ENCODE measurements at regions not wholly inside any gene's neighbourhood (a gene's known extent, or its start where the extent isn't known, plus 50 kb on each side); places are given as distances from the start of the nearest gene placed in this dataset.

DNA sequence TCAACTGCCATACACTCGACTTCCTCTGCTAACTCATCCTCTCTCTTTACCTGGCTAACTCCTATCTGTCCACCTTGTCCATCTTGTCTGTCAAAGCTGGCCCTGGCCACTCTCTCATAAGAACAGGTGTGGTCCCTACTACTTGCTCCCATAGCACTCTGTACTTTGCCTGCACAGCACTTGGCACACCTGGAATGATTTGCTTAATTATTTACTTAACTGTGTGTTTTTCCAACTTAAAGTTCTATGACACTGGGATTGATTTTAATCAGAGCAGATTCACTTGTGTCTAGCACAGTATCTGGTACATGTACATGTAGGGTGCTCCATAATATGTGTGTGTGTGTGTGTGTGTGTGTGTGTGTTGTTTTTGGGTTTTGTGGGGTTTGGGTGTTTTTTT, 111.6 kb downstream of the ZNF281 start:
- H3K4me1 ChIP-seq (ENCODE audit: control extremely low read depth in 1 of 4, control insufficient read depth in 4 of 4, insufficient read depth in 4 of 4, low read length in 3 of 4): peaks cover 6 to 16% (median 14%) of the 10 kb centered on the region in 4 experiments
- H3K27me3 ChIP-seq (replicated peaks in 2 of 5; ENCODE audit: control insufficient read depth in 4 of 5, insufficient read depth in 5 of 5, low read length in 4 of 5): no peaks in the 10 kb centered on the region
- CTCF ChIA-PET: no interaction called here
- no peak overlapping the region for H3K27ac ChIP-seq (ENCODE audit: insufficient read depth in 1 of 2, low read depth in 1 of 2, low read length in 2 of 2, poor library complexity in 1 of 2, severe bottlenecking in 2 of 2)
- no peak for DNase-seq
- 92% methylated on average over 1 of the region's 1 CpG for WGBS (ENCODE audit: insufficient coverage)
- H3K9me3 ChIP-seq (ENCODE audit: control extremely low read depth in 1 of 5, control insufficient read depth in 4 of 5, insufficient read depth in 2 of 5, low read depth in 1 of 5, low read length in 4 of 5): no peaks in the 10 kb centered on the region
- POLR2A ChIA-PET: no interaction called here
- H3K4me3 ChIP-seq (ENCODE audit: control insufficient read depth in 1 of 7, extremely low read depth in 1 of 7, insufficient read depth in 4 of 7, low read depth in 2 of 7, low read length in 6 of 7): no peak overlapping the region
- H3K36me3 ChIP-seq (ENCODE audit: control insufficient read depth in 4 of 4, insufficient read depth in 4 of 4, low read length in 3 of 4): no peaks in the 10 kb centered on the region

DNA sequence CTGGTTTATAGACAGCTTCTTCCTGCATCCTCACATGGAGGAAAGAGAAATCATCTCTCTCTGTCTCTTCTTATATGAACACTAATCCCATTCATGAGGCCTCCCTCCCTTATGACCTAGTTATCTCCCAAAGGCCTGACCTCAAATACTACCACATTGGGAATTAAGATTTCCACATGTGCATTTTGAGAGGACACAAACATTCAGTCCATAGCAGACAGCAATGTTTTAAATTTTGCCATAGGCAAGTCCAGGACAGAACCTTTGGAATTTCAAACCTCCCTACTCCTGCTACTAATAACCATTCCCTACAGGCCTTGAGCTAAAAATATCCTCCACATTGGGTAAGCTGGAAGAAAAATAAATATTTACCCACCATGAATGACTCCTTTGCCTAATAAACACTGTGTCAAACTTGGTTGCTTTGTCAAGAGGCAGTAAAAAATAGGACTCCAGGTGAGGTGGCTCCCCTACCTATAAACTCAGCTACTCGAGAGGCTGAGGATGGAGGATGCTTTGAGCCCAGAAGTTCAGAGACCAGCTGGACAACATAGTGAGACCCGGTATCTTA, 113.7 kb downstream of the ZNF281 start:
- Histone ChIP-seq H3K36me3 (ENCODE audit: control insufficient read depth in 4 of 4, insufficient read depth in 4 of 4, low read length in 3 of 4) (no peaks in the 10 kb centered on the region), H3K27me3 (replicated peaks in 2 of 5; ENCODE audit: control insufficient read depth in 4 of 5, insufficient read depth in 5 of 5, low read length in 4 of 5) (no peaks in the 10 kb centered on the region), H3K4me1 (ENCODE audit: control extremely low read depth in 1 of 4, control insufficient read depth in 4 of 4, insufficient read depth in 4 of 4, low read length in 3 of 4) (peaks cover under 1 to 3% (median 1%) of the 10 kb centered on the region in 4 experiments), H3K4me3 (ENCODE audit: control insufficient read depth in 1 of 7, extremely low read depth in 1 of 7, insufficient read depth in 4 of 7, low read depth in 2 of 7, low read length in 6 of 7) (no peak overlapping the region), H3K27ac (ENCODE audit: insufficient read depth in 1 of 2, low read depth in 1 of 2, low read length in 2 of 2, poor library complexity in 1 of 2, severe bottlenecking in 2 of 2) (no peak overlapping the region), H3K9me3 (ENCODE audit: control extremely low read depth in 1 of 5, control insufficient read depth in 4 of 5, insufficient read depth in 2 of 5, low read depth in 1 of 5, low read length in 4 of 5) (no peaks in the 10 kb centered on the region)
- no CpG with 5 or more reads among the region's 2 CpGs for WGBS (ENCODE audit: insufficient coverage)
- ChIA-PET CTCF (interaction anchor here (1.4 to 1.6 kb wide), 2 partner anchors 12 to 20 kb away, joined by 4 read pairs; no protein-coding TSS in a partner anchor), POLR2A (no interaction called here)
- no peak for DNase-seq

DNA sequence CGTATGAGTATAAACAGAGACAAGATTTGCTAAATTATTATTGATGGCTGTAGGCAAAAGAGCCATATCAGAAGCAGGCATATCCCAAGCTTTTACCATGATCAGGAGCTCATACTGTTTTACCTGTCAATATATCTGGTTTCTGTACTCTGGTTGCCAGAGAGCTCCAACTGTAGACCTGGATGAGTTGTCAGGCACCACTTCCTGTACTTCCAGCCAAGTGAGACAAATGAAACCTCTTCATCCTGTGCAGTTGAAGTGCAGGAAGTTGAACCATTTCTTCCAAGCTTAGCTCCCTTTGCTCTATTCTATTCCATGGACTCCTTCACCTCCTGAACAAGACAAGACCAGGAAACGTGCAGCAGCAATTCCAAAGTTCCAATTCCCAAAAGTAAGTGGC, 115.6 kb downstream of the ZNF281 start:
- no peak overlapping the region for H3K27ac ChIP-seq (ENCODE audit: insufficient read depth in 1 of 2, low read depth in 1 of 2, low read length in 2 of 2, poor library complexity in 1 of 2, severe bottlenecking in 2 of 2)
- no peaks in the 10 kb centered on the region for H3K36me3 ChIP-seq (ENCODE audit: control insufficient read depth in 4 of 4, insufficient read depth in 4 of 4, low read length in 3 of 4)
- ChIA-PET CTCF (interaction anchor here (1.1 to 2.5 kb wide), 2 partner anchors 15 to 609 kb away, joined by 3 to 10 read pairs; no protein-coding TSS in a partner anchor), POLR2A (no interaction called here)
- H3K27me3 ChIP-seq (replicated peaks in 2 of 5; ENCODE audit: control insufficient read depth in 4 of 5, insufficient read depth in 5 of 5, low read length in 4 of 5): no peaks in the 10 kb centered on the region
- 80% methylated on average over 1 of the region's 2 CpGs for WGBS (ENCODE audit: insufficient coverage)
- no peaks in the 10 kb centered on the region for H3K4me1 ChIP-seq (ENCODE audit: control extremely low read depth in 1 of 4, control insufficient read depth in 4 of 4, insufficient read depth in 4 of 4, low read length in 3 of 4)
- H3K4me3 ChIP-seq (ENCODE audit: control insufficient read depth in 1 of 7, extremely low read depth in 1 of 7, insufficient read depth in 4 of 7, low read depth in 2 of 7, low read length in 6 of 7): no peak overlapping the region
- H3K9me3 ChIP-seq (ENCODE audit: control extremely low read depth in 1 of 5, control insufficient read depth in 4 of 5, insufficient read depth in 2 of 5, low read depth in 1 of 5, low read length in 4 of 5): no peaks in the 10 kb centered on the region
- DNase-seq: no peak

DNA sequence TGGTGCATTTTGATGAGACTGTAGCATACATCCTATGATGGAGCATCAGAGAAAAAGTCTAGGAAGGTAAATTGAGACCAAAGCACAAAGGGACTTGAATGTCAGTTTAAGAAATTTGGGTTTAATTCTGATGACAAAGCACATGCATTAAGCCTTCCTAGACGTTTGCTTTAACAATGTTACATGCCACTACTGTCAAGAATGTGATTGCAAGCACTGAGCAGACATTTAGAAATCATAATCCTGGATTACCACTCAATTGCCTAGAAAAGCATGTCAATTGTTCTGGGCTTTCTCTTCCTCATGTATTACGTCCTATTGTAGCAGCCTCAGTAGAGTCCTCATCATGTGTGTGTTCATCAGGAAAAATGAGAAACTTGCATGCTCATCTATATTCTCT, 117.1 kb downstream of the ZNF281 start:
- 75% methylated on average over 1 of the region's 2 CpGs for WGBS (ENCODE audit: insufficient coverage)
- CTCF ChIA-PET: no interaction called here
- H3K27me3 ChIP-seq (replicated peaks in 2 of 5; ENCODE audit: control insufficient read depth in 4 of 5, insufficient read depth in 5 of 5, low read length in 4 of 5): no peaks in the 10 kb centered on the region

DNA sequence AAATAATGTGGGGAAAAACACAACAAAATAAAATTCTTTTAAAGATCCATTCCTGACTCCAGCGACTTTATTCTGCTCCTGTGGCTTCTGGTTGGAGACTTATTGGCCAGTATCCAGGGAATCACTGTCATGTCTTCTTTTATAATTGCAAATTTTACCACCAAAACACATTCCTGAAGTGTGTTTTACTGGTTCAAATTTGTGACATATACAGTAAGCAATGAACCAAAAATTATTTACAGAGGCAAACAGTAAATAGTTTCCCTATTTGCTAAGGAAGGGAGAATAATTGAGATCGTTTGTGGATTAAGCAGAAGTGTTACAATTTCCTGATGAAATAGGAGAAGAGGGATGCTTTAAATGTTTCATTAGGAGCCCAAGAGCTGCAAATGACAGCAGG, 118.7 kb downstream of the ZNF281 start:
- no peak overlapping the region for H3K4me3 ChIP-seq (ENCODE audit: control insufficient read depth in 1 of 7, extremely low read depth in 1 of 7, insufficient read depth in 4 of 7, low read depth in 2 of 7, low read length in 6 of 7)
- no peaks in the 10 kb centered on the region for H3K9me3 ChIP-seq (ENCODE audit: control extremely low read depth in 1 of 5, control insufficient read depth in 4 of 5, insufficient read depth in 2 of 5, low read depth in 1 of 5, low read length in 4 of 5)
- DNase-seq: no peak
- ChIA-PET CTCF (interaction anchor here (1.0 to 1.8 kb wide), 2 partner anchors 10 to 11 kb away, joined by 3 to 6 read pairs; no protein-coding TSS in a partner anchor), POLR2A (no interaction called here)
- no peaks in the 10 kb centered on the region for H3K36me3 ChIP-seq (ENCODE audit: control insufficient read depth in 4 of 4, insufficient read depth in 4 of 4, low read length in 3 of 4)
- no peaks in the 10 kb centered on the region for H3K4me1 ChIP-seq (ENCODE audit: control extremely low read depth in 1 of 4, control insufficient read depth in 4 of 4, insufficient read depth in 4 of 4, low read length in 3 of 4)
- 86% methylated on average over 2 of the region's 2 CpGs for WGBS (ENCODE audit: insufficient coverage)
- H3K27ac ChIP-seq (ENCODE audit: insufficient read depth in 1 of 2, low read depth in 1 of 2, low read length in 2 of 2, poor library complexity in 1 of 2, severe bottlenecking in 2 of 2): no peak overlapping the region
- H3K27me3 ChIP-seq (replicated peaks in 2 of 5; ENCODE audit: control insufficient read depth in 4 of 5, insufficient read depth in 5 of 5, low read length in 4 of 5): no peaks in the 10 kb centered on the region

More for the DNA sequence above, 117.1 kb downstream of the ZNF281 start:
- no peak overlapping the region for H3K4me3 ChIP-seq (ENCODE audit: control insufficient read depth in 1 of 7, extremely low read depth in 1 of 7, insufficient read depth in 4 of 7, low read depth in 2 of 7, low read length in 6 of 7)
- no peaks in the 10 kb centered on the region for H3K9me3 ChIP-seq (ENCODE audit: control extremely low read depth in 1 of 5, control insufficient read depth in 4 of 5, insufficient read depth in 2 of 5, low read depth in 1 of 5, low read length in 4 of 5)
- POLR2A ChIA-PET: no interaction called here
- no peak for DNase-seq
- H3K27ac ChIP-seq (ENCODE audit: insufficient read depth in 1 of 2, low read depth in 1 of 2, low read length in 2 of 2, poor library complexity in 1 of 2, severe bottlenecking in 2 of 2): no peak overlapping the region
- H3K4me1 ChIP-seq (ENCODE audit: control extremely low read depth in 1 of 4, control insufficient read depth in 4 of 4, insufficient read depth in 4 of 4, low read length in 3 of 4): no peaks in the 10 kb centered on the region
- H3K36me3 ChIP-seq (ENCODE audit: control insufficient read depth in 4 of 4, insufficient read depth in 4 of 4, low read length in 3 of 4): no peaks in the 10 kb centered on the region

DNA sequence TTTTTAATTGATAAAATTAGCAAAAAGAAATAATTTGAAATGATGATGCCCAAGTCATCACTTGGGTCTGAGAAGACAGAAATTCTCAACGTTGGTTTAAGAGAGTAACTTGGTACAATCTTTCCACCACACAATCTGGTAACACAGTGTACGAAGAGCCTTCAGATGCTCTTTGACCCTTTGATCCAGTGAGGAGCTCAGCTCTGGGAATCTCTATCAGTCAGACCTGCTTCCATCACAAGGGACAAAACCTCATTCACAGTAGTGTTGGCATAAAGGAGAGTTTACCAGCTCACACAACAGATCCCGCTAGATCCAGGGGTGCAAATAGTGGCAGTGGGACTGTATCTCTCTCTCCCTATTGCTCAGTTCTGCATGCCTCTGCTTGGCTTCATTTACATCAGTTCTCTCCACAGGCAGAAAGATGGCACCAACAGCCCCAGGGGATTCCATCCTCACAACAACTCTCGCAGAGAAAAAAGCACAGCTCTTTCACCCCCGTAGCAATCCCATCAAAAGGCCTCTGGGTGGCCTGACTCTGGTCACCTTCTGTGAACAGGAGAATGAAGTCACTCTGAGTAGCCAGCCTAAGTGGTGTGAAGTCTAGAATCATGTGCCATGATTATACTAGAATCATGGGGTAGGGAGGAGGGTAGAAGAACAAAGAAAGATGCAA, 119.7 kb downstream of the ZNF281 start:
- ChIA-PET CTCF (interaction anchor here (0.6 to 1.8 kb wide), 3 partner anchors 10 to 209 kb away, joined by 3 to 6 read pairs (median 3); no protein-coding TSS in a partner anchor), POLR2A (no interaction called here)
- H3K36me3 ChIP-seq (ENCODE audit: control insufficient read depth in 4 of 4, insufficient read depth in 4 of 4, low read length in 3 of 4): no peaks in the 10 kb centered on the region
- H3K27me3 ChIP-seq (replicated peaks in 2 of 5; ENCODE audit: control insufficient read depth in 4 of 5, insufficient read depth in 5 of 5, low read length in 4 of 5): no peaks in the 10 kb centered on the region
- no peaks in the 10 kb centered on the region for H3K4me1 ChIP-seq (ENCODE audit: control extremely low read depth in 1 of 4, control insufficient read depth in 4 of 4, insufficient read depth in 4 of 4, low read length in 3 of 4)
- no peak overlapping the region for H3K4me3 ChIP-seq (ENCODE audit: control insufficient read depth in 1 of 7, extremely low read depth in 1 of 7, insufficient read depth in 4 of 7, low read depth in 2 of 7, low read length in 6 of 7)
- 100% methylated on average over 3 of the region's 5 CpGs for WGBS (ENCODE audit: insufficient coverage)
- H3K27ac ChIP-seq (ENCODE audit: insufficient read depth in 1 of 2, low read depth in 1 of 2, low read length in 2 of 2, poor library complexity in 1 of 2, severe bottlenecking in 2 of 2): no peak overlapping the region
- DNase-seq: peak in 2 of 3 donors; percentile 42 to 46
- no peaks in the 10 kb centered on the region for H3K9me3 ChIP-seq (ENCODE audit: control extremely low read depth in 1 of 5, control insufficient read depth in 4 of 5, insufficient read depth in 2 of 5, low read depth in 1 of 5, low read length in 4 of 5)

DNA sequence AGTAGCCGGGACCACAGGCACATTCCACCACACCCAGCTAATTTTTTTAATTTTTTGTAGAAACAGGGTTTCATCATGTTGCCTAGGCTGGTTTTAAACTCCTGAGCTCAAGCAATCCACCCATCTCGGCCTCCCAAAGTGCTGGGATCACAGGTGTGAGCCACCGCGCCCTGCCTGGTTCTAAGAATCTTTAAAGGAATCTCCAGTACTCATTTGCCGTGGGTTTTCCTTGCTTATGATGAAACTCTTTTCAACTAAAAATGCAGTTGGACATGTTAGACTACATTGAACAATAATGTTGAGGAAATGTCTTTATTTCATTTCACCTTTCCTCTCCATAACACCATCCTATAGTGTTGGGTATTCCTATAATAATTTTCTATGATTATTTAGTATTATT, 121.6 kb downstream of the ZNF281 start:
- H3K27ac ChIP-seq (ENCODE audit: insufficient read depth in 1 of 2, low read depth in 1 of 2, low read length in 2 of 2, poor library complexity in 1 of 2, severe bottlenecking in 2 of 2): no peak overlapping the region
- POLR2A ChIA-PET: no interaction called here
- 100% methylated on average over 4 of the region's 5 CpGs for WGBS (ENCODE audit: insufficient coverage)

More for the DNA sequence above, 121.6 kb downstream of the ZNF281 start:
- H3K36me3 ChIP-seq (ENCODE audit: control insufficient read depth in 4 of 4, insufficient read depth in 4 of 4, low read length in 3 of 4): no peaks in the 10 kb centered on the region
- H3K4me1 ChIP-seq (ENCODE audit: control extremely low read depth in 1 of 4, control insufficient read depth in 4 of 4, insufficient read depth in 4 of 4, low read length in 3 of 4): no peaks in the 10 kb centered on the region
- CTCF ChIA-PET: interaction anchor here (1.5 kb wide), 1 partner anchor 12 kb away, joined by 5 read pairs; no protein-coding TSS in a partner anchor
- H3K9me3 ChIP-seq (ENCODE audit: control extremely low read depth in 1 of 5, control insufficient read depth in 4 of 5, insufficient read depth in 2 of 5, low read depth in 1 of 5, low read length in 4 of 5): no peaks in the 10 kb centered on the region
- DNase-seq: no peak
- H3K27me3 ChIP-seq (replicated peaks in 2 of 5; ENCODE audit: control insufficient read depth in 4 of 5, insufficient read depth in 5 of 5, low read length in 4 of 5): no peaks in the 10 kb centered on the region
- no peak overlapping the region for H3K4me3 ChIP-seq (ENCODE audit: control insufficient read depth in 1 of 7, extremely low read depth in 1 of 7, insufficient read depth in 4 of 7, low read depth in 2 of 7, low read length in 6 of 7)
